Skin epidermis (tissue), 12 donors: ENCODE measurements at regions not wholly inside any gene's neighbourhood (a gene's known extent, or its start where the extent isn't known, plus 50 kb on each side); places are given as distances from the start of the nearest gene placed in this dataset.
"Not testable (repeated sequence)": the region's sequence is repeated elsewhere in the genome, so short reads cannot be mapped to it uniquely, and the experiment has no call there.

Experiments
- H3K27ac ChIP-seq, 21 experiments: fragments of 200-600 bp; sonication (generic) in 11 of 21; one replicate each; pipeline ENCODE4 v1.5.0; 2020; ENCODE audit warnings: mild to moderate bottlenecking in 3 of 21, inconsistent platforms in 2 of 21, moderate library complexity in 2 of 21
- H3K4me3 ChIP-seq, 7 experiments: fragments of 200-600 bp; sonication (generic) in 2 of 7; one replicate each; pipeline ENCODE4 v1.5.0; 2020; ENCODE audit warnings: inconsistent platforms in 2 of 7, mild to moderate bottlenecking in 2 of 7, moderate library complexity in 1 of 7

GRCh38 chr6:93183531-93183972 lies 235.8 kb downstream of the EPHA7 start:
- no peak overlapping the region for H3K4me3 ChIP-seq
- no peak overlapping the region for H3K27ac ChIP-seq

GRCh38 chr6:93182938-93183479 lies 236.3 kb downstream of the EPHA7 start:
- Histone ChIP-seq H3K4me3 (no peak overlapping the region), H3K27ac (no peak overlapping the region)

GRCh38 chr6:93177918-93178317 lies 241.4 kb downstream of the EPHA7 start:
- no peak overlapping the region for H3K4me3 ChIP-seq
- no peak overlapping the region for H3K27ac ChIP-seq

GRCh38 chr6:93177438-93177837 lies 241.9 kb downstream of the EPHA7 start:
- H3K27ac ChIP-seq = no peak overlapping the region
- H3K4me3 ChIP-seq = no peak overlapping the region

DNA sequence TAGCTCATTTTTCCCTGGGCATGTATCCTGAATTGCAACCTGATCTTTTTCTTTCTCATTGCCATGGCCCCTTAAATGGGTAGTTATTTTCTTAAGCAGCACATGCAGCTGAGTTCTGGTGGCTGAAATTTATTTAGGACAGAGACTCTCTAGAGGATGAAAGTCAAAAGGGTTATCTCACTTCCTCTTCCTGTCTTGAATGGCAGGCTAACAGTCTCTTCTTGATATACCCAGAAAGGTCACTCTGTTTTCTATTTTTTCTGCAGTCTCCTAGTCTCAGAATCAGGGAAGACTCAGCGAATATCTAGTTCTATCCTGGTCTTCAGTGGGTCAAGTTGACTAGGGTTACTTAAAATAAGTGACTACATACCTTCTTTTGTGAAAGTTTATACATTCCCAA lies 243.3 kb downstream of the EPHA7 start:
- no peak overlapping the region for H3K4me3 ChIP-seq
- no peak overlapping the region for H3K27ac ChIP-seq

GRCh38 chr6:93173573-93173972 lies 245.8 kb downstream of the EPHA7 start:
- not testable (repeated sequence) for H3K27ac ChIP-seq, H3K4me3 ChIP-seq

DNA sequence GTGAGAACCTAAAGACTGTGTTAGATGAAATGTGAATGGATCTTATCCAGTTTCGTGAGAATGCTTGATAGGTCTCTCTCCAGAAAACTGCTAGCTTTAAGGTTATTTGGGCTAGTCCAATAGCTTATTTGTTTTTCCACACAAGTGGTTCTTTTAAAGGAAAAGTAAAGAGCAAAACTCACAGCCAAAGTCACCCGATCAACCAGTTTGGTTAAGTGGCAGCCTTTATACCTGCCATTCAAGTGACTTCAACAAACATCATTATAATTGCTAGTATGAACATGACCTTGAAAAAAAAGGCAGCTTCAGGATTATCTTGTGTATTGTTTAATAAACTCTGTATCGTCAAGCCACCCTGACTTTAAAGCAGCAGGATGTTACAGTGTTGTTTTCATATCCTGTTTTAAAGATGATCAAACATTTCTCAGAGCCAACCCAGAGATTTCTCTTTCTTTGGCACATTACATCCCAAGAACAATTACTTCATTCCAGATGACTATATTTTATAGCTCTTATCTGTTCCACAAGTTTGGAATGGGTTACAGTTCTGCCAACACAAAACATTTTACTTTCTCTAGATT lies 253.4 kb downstream of the EPHA7 start:
- Histone ChIP-seq H3K4me3 (no peak overlapping the region), H3K27ac (no peak overlapping the region)

DNA sequence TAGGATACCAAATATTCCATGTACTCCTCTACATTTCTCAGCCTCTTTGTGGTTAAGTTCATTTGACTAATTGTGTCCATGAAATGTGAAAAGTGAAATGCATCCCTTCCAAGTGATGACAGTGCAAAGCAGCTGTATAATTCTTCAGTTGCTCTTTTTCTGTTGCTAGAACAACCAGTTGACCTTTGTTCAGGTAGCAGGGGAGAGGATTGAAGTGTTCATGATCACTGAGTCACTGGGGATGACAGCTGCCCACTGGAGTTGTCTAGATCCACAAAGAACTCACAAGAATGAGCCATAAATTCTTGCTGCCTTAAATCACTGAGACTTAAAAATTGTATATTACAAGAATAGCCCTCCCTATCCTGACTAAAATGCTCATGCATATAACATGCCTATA lies 254.6 kb downstream of the EPHA7 start:
- Histone ChIP-seq H3K4me3 (no peak overlapping the region), H3K27ac (no peak overlapping the region)

DNA sequence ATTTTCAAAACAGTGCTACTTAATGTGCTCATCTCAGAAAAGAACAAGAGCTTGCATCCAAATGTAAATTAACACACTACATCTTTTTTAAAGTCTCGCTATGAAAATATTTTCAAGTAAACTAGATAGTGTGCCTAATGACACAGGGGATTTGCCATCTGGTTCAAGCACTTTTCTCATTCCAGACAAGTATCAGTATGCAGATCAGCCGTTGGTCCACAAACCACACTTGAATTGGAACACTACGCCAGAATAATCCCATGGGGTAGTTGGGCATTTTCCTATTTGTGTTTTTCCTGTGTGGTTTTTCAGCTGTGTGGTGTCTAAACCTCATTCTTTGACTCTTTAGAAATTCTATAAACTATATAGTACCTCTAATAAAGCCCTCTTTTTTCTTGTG lies 256.2 kb downstream of the EPHA7 start:
- Histone ChIP-seq H3K27ac (no peak overlapping the region), H3K4me3 (no peak overlapping the region)

- Histone ChIP-seq H3K27ac (no peak overlapping the region), H3K4me3 (no peak overlapping the region)
Observed at GRCh38 chr6:93139408-93140081, 279.8 kb downstream of the EPHA7 start.

GRCh38 chr6:93136111-93136510 lies 283.2 kb downstream of the EPHA7 start:
- no peak overlapping the region for H3K4me3 ChIP-seq
- no peak overlapping the region for H3K27ac ChIP-seq

GRCh38 chr6:93124006-93124632 lies 295.2 kb downstream of the EPHA7 start:
- no peak overlapping the region for H3K4me3 ChIP-seq
- no peak overlapping the region for H3K27ac ChIP-seq

DNA sequence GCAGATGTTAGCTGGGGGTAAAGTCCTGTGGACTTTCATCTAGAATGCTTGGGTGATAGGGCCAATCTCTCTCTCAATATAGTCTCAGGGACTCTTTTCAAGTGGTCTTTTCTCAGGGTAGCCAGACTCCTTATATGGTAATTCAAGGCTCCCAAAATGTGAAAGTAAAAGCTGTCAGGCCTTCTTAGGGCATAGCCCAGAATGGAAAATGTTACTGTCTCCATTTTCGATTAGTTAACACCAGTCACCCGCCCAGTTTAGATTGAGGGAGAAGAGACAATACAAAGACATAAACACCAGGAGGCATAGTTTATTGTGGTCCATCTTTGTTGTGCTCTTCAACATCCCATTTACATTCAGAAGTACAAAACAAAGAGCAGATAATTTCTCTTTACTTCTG lies 295.8 kb downstream of the EPHA7 start:
- no peak overlapping the region for H3K4me3 ChIP-seq
- no peak overlapping the region for H3K27ac ChIP-seq

DNA sequence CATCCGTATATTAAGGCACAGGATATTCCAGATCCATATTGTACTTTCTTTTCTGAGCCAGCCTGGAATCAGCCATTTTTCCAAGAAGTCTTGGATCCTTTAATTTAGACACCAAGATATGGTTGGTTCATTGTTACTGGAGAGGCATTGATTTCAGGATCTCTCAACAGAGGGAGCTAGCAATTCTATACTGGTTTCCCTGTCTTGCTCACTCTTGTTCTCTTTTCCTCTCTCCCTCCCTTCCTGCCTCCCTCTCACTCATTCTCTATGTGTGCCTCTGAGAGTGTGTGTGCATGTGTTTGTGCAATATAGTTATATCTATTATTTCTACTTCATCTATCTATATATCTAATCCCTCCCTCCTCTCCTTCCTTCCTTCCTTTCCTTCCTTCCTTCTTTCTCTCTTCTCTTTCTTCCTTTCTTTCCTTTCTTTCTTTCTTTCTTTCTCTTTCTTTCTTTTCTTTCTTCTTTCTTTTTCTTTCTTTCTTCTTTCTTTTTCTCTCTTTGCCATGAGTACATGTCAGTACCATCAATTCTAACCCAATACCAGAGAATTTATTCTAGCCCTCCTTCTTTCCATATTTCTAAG lies 299.1 kb downstream of the EPHA7 start:
- no peak overlapping the region for H3K27ac ChIP-seq
- H3K4me3 ChIP-seq = no peak overlapping the region

DNA sequence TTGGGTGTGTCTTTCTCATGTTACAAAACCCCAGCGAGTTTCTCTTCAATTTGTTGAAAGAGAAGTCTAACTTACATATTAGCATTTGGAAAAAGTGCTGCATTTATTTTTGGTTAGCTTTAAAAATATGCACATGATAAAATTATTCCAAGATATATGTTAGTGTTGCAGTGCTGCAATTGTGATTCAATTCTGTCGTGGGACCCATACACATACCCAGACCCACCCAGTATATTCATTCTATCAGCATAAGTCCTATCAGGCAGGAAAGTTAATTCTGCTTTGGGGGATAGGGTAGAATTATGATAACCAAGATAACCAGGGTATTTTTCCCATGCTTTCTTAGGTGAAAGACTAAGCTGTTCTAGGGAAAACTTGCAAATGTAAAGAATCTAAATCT lies 313.5 kb downstream of the EPHA7 start:
- Histone ChIP-seq H3K27ac (no peak overlapping the region), H3K4me3 (no peak overlapping the region)

DNA sequence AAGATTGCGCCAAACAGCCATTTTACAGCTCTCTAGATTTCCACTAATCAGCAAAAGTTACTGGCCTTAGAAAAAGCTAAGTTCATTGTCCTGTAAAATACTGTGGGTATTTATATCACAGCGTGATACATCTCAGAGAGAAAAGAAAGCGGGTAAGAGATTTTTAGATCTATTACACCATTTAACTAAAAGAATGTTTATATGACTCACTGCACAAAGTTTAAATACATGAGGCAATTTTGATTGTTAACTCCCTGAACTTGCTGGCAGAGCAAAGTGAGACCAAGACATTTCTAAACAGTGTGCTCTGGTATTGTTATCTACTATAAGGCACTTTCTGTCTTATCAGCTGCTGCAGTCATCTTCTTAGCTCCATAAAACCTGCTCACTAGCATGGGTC lies 314.3 kb downstream of the EPHA7 start:
- Histone ChIP-seq H3K4me3 (no peak overlapping the region), H3K27ac (no peak overlapping the region)

DNA sequence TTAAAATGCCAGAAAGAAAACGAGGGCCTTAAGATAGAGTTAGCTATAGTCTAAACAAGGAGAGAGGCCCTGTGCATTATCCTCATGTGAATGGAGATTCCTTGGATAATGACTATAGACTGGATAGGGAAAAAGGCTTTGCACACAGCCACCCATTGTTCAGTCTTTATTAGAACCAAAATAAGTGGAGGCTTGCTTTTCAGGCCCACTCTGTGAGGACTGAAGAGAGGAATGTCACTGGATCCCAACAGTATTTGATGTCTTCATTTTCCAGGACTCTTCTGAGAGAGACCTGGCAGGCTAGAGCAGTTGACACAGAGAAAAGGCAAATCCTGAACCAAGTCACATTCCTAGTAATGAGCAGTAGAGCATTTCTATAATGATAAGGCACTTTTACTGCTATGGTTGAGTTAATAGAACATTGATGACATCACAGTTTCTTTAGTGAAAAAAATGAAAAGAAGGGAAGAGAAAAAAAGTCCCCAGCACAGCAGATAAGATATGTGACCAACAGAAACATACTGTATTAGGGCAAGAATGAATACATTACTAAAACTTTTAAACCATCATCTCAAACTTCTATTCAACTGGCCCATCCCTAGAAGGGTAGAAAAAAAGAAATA lies 315.1 kb downstream of the EPHA7 start:
- no peak overlapping the region for H3K27ac ChIP-seq

GRCh38 chr6:93088621-93089501 lies 330.5 kb downstream of the EPHA7 start:
- Histone ChIP-seq H3K27ac (peak overlapping the region in 2 of 21 experiments; percentile 7 to 44), H3K4me3 (no peak overlapping the region)

More for the DNA sequence above, 315.1 kb downstream of the EPHA7 start:
- H3K4me3 ChIP-seq = no peak overlapping the region

DNA sequence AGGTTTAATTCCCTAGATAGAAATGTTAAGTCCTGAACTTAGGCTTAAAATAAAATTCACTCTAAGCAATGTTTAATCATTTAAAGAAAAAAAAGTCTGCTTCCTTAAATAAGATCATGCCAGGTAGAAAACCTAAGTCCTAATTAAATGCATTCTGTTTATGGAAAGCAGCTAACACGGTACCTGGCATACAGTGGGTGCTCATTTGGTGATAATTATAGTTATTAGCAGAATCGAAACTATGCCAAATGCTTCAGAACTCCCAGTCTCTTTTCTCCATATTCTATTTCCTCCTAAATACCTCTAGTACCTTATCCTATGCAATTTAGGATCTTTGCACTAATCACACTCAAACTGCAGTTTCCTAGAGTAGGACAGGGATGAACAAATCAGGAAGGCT lies 331.8 kb downstream of the EPHA7 start:
- H3K4me3 ChIP-seq = no peak overlapping the region
- no peak overlapping the region for H3K27ac ChIP-seq
